KOPT-K1 (cell line): ENCODE measurements at regions not wholly inside any gene's neighbourhood (a gene's known extent, or its start where the extent isn't known, plus 50 kb on each side); places are given as distances from the start of the nearest gene placed in this dataset.

ENCODE experiments used
- H3K27ac ChIP-seq: fragments of 200-600 bp; sonication (generic); 2 replicates; pipeline ENCODE4 v1.5.1; 2016; ENCODE audit warnings: antibody characterized with exemption, mild to moderate bottlenecking, low read depth, low read length; ENCODE audit not compliant: poor library complexity, severe bottlenecking
- H3K36me3 ChIP-seq: fragments of 200-600 bp; sonication (generic); 2 replicates; pipeline ENCODE4 v1.5.1; 2017; ENCODE audit warnings: antibody characterized with exemption, mild to moderate bottlenecking, low read length, moderate library complexity; ENCODE audit not compliant: insufficient read depth
- H3K9me3 ChIP-seq: fragments of 200-600 bp; sonication (generic); 2 replicates; pipeline ENCODE4 v1.5.1; 2017; ENCODE audit warnings: antibody characterized with exemption, low read length, mild to moderate bottlenecking; ENCODE audit not compliant: insufficient read depth, poor library complexity, severe bottlenecking

- H3K9me3 ChIP-seq = no peaks in the 10 kb centered on the region
- H3K36me3 ChIP-seq = no peaks in the 10 kb centered on the region
- no peak overlapping the region for H3K27ac ChIP-seq
Measured at GRCh38 chr1:47571161-47571560, 133.3 kb downstream of the FOXD2 start.

- Histone ChIP-seq H3K9me3 (no peaks in the 10 kb centered on the region), H3K27ac (no peak overlapping the region)
Measured at GRCh38 chr1:47571952-47572351, 134.1 kb downstream of the FOXD2 start.

GRCh38 chr1:47572731-47573430, 135.0 kb downstream of the FOXD2 start:
- Histone ChIP-seq H3K27ac (no peak overlapping the region), H3K36me3 (no peaks in the 10 kb centered on the region), H3K9me3 (no peaks in the 10 kb centered on the region)

More at GRCh38 chr1:47571952-47572351, 134.1 kb downstream of the FOXD2 start:
- no peaks in the 10 kb centered on the region for H3K36me3 ChIP-seq

GRCh38 chr1:47574451-47575165, 136.8 kb downstream of the FOXD2 start:
- Histone ChIP-seq H3K27ac (no peak overlapping the region), H3K9me3 (no peaks in the 10 kb centered on the region)

GRCh38 chr1:47575855-47576757, 138.3 kb downstream of the FOXD2 start:
- no peaks in the 10 kb centered on the region for H3K36me3 ChIP-seq
- no peak overlapping the region for H3K27ac ChIP-seq
- no peaks in the 10 kb centered on the region for H3K9me3 ChIP-seq

More at GRCh38 chr1:47574451-47575165, 136.8 kb downstream of the FOXD2 start:
- no peaks in the 10 kb centered on the region for H3K36me3 ChIP-seq

GRCh38 chr1:47576758-47577115, 138.9 kb downstream of the FOXD2 start:
- H3K36me3 ChIP-seq = no peaks in the 10 kb centered on the region
- H3K27ac ChIP-seq = no peak overlapping the region
- H3K9me3 ChIP-seq = no peaks in the 10 kb centered on the region

GRCh38 chr1:47577303-47578025, 139.6 kb downstream of the FOXD2 start:
- Histone ChIP-seq H3K36me3 (no peaks in the 10 kb centered on the region), H3K27ac (no peak overlapping the region), H3K9me3 (no peaks in the 10 kb centered on the region)

- no peaks in the 10 kb centered on the region for H3K36me3 ChIP-seq
- H3K27ac ChIP-seq = no peak overlapping the region
- no peaks in the 10 kb centered on the region for H3K9me3 ChIP-seq
Measured at GRCh38 chr1:47578026-47578720, 140.3 kb downstream of the FOXD2 start.

GRCh38 chr1:47578721-47579419, 141.0 kb downstream of the FOXD2 start:
- H3K9me3 ChIP-seq = no peaks in the 10 kb centered on the region
- H3K36me3 ChIP-seq = no peaks in the 10 kb centered on the region
- no peak overlapping the region for H3K27ac ChIP-seq

GRCh38 chr1:47579809-47580208, 142.0 kb downstream of the FOXD2 start:
- Histone ChIP-seq H3K36me3 (no peaks in the 10 kb centered on the region), H3K9me3 (no peaks in the 10 kb centered on the region), H3K27ac (no peak overlapping the region)

- no peaks in the 10 kb centered on the region for H3K36me3 ChIP-seq
- H3K9me3 ChIP-seq = no peaks in the 10 kb centered on the region
- H3K27ac ChIP-seq = no peak overlapping the region
Measured at GRCh38 chr1:47580451-47580995, 142.7 kb downstream of the FOXD2 start.

- Histone ChIP-seq H3K36me3 (no peaks in the 10 kb centered on the region), H3K9me3 (no peaks in the 10 kb centered on the region), H3K27ac (peak overlapping the region; percentile 61)
Measured at GRCh38 chr1:47582891-47583608, 145.2 kb downstream of the FOXD2 start.

- Histone ChIP-seq H3K27ac (no peak overlapping the region), H3K9me3 (no peaks in the 10 kb centered on the region), H3K36me3 (no peaks in the 10 kb centered on the region)
Measured at GRCh38 chr1:47584249-47584648, 146.4 kb downstream of the FOXD2 start.
